SK-N-MC (cell line): ENCODE measurements at regions not wholly inside any gene's neighbourhood (a gene's known extent, or its start where the extent isn't known, plus 50 kb on each side); places are given as distances from the start of the nearest gene placed in this dataset.

Source experiments
- EZH2 ChIP-seq: fragments of 200-600 bp; sonication (generic); IDR thresholded peaks from one replicate; pipeline ENCODE4 v1.6.1; 2017; ENCODE audit warnings: antibody characterized with exemption
- POLR2AphosphoS5 ChIP-seq: IDR thresholded peaks from 2 replicates; pipeline ENCODE4 v1.6.1; 2012; ENCODE audit warnings: mild to moderate bottlenecking, low read depth, low read length, borderline replicate concordance

DNA sequence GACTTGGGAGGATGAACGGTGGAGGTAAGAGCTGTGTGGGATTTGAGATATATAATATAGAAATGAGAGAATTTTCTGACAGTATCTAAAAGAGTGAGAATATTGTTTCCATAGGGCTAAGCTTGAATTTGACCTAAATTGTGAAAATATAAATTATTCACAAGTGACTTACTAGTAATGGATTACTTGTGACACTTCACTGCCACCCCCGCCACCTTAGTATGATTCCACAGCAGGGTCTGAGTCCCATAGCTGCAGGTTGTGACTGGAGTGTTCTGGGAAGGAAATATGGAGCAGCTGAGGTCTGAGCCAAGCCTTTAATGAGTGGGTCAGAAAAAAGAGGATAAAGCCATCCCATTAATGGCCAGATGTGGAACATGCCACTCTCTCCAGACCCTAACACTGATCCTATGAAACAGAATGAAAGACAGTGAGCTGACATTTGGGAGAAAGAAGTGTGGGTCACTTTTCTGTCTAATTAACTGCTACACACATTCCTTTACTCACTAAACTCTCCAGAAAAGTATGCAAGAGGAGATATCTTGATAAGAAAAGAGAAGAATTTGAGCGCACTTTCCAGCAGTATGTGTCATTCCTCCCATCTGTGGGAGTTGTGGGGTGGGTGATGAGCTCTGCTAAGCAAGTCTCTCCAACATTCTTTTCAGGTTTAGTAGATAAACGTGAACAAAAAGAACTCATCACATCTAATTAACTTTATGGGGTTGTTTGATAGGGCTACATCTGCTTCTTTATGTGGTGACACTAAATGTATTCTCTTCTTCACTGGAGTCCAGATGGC lies 1193.4 kb downstream of the SORCS3 start:
- TF ChIP-seq EZH2 (no peak), POLR2AphosphoS5 (no peak)
